Activated CD4-positive, alpha-beta T cell treated with anti-CD3 and anti-CD28 coated beads, Interleukin-10, Interleukin-2, amounts not matched to agents 100 ng/mL and 50 ng/mL, durations not matched to agents 16 hours and 8 hours (primary cell): ENCODE measurements at regions not wholly inside any gene's neighbourhood (a gene's known extent, or its start where the extent isn't known, plus 50 kb on each side); places are given as distances from the start of the nearest gene placed in this dataset.
"Not testable (repeated sequence)": the region's sequence is repeated elsewhere in the genome, so short reads cannot be mapped to it uniquely, and the experiment has no call there.

ENCODE experiments used
- DNase-seq: peaks from one replicate; pipeline ENCODE4 v3.0.0-alpha.2; 2020

- no peak for DNase-seq
These were observed 340.6 kb downstream of the GJA1 start for GRCh38 chr6:121776054-121776453.

GRCh38 chr6:121780325-121781321, 345.2 kb downstream of the GJA1 start:
- no peak for DNase-seq

- DNase-seq, result no peak
These were observed 356.2 kb downstream of the GJA1 start for GRCh38 chr6:121791396-121792315.

- DNase-seq, result no peak
These were observed 359.2 kb downstream of the GJA1 start for GRCh38 chr6:121794630-121795029.

GRCh38 chr6:121797598-121797997, 362.2 kb downstream of the GJA1 start:
- not testable (repeated sequence) for DNase-seq

- DNase-seq, result not testable (repeated sequence)
These were observed 362.7 kb downstream of the GJA1 start for GRCh38 chr6:121798126-121798525.

GRCh38 chr6:121799574-121799973, 364.1 kb downstream of the GJA1 start:
- no peak for DNase-seq

GRCh38 chr6:121800047-121800446, 364.6 kb downstream of the GJA1 start:
- DNase-seq, result no peak

- no peak for DNase-seq
These were observed 370.7 kb downstream of the GJA1 start for GRCh38 chr6:121806116-121806515.

GRCh38 chr6:121809211-121809610, 373.8 kb downstream of the GJA1 start:
- no peak for DNase-seq

GRCh38 chr6:121810158-121811032, 374.9 kb downstream of the GJA1 start:
- DNase-seq, result no peak

GRCh38 chr6:121811106-121811505, 375.7 kb downstream of the GJA1 start:
- no peak for DNase-seq

GRCh38 chr6:121816361-121816760, 380.9 kb downstream of the GJA1 start:
- DNase-seq, result no peak

- no peak for DNase-seq
These were observed 381.6 kb downstream of the GJA1 start for GRCh38 chr6:121816906-121817540.

GRCh38 chr6:121823437-121823851, 388.0 kb downstream of the GJA1 start:
- no peak for DNase-seq

GRCh38 chr6:121826156-121826810, 390.8 kb downstream of the GJA1 start:
- no peak for DNase-seq

GRCh38 chr6:121828146-121828886, 392.9 kb downstream of the GJA1 start:
- DNase-seq, result no peak

GRCh38 chr6:121830736-121831135, 395.3 kb downstream of the GJA1 start:
- DNase-seq, result no peak

GRCh38 chr6:121835662-121836061, 400.2 kb downstream of the GJA1 start:
- no peak for DNase-seq

- DNase-seq, result no peak
These were observed 402.2 kb downstream of the GJA1 start for GRCh38 chr6:121837545-121838229.
